ENCODE measurements at regions not wholly inside any gene's neighbourhood (a gene's known extent, or its start where the extent isn't known, plus 50 kb on each side); places are given as distances from the start of the nearest gene placed in this dataset.

GRCh38 chr10:3893901-3894563 lies 109.0 kb upstream of the KLF6 start:
- Mint-ChIP-seq H3K4me3 (ENCODE audit: unreplicated experiment) (no peak overlapping the region), H3K4me1 (ENCODE audit: unreplicated experiment) (peaks cover 71% of the 10 kb centered on the region), H3K27ac (ENCODE audit: unreplicated experiment) (peak overlapping the region; percentile 86), H3K36me3 (ENCODE audit: unreplicated experiment) (no peaks in the 10 kb centered on the region), H3K9me3 (ENCODE audit: unreplicated experiment) (no peaks in the 10 kb centered on the region), H3K27me3 (ENCODE audit: unreplicated experiment) (no peaks in the 10 kb centered on the region)
- TF ChIP-seq CTCF (IDR thresholded peaks at IDR 0.05): no peak
- DNase-seq (ENCODE audit: extremely low spot score, unreplicated experiment): no peak

GRCh38 chr10:3892440-3893425 lies 107.7 kb upstream of the KLF6 start:
- Mint-ChIP-seq H3K4me3 (ENCODE audit: unreplicated experiment) (no peak overlapping the region), H3K27ac (ENCODE audit: unreplicated experiment) (peak overlapping the region; percentile 74), H3K27me3 (ENCODE audit: unreplicated experiment) (no peaks in the 10 kb centered on the region), H3K36me3 (ENCODE audit: unreplicated experiment) (no peaks in the 10 kb centered on the region), H3K9me3 (ENCODE audit: unreplicated experiment) (no peaks in the 10 kb centered on the region), H3K4me1 (ENCODE audit: unreplicated experiment) (peaks cover 76% of the 10 kb centered on the region)
- DNase-seq (ENCODE audit: extremely low spot score, unreplicated experiment): no peak
- TF ChIP-seq CTCF (IDR thresholded peaks at IDR 0.05): no peak

- no peak for DNase-seq (ENCODE audit: extremely low spot score, unreplicated experiment)
- peaks cover 76% of the 10 kb centered on the region for H3K4me1 Mint-ChIP-seq (ENCODE audit: unreplicated experiment)
- H3K4me3 Mint-ChIP-seq (ENCODE audit: unreplicated experiment): no peak overlapping the region
- peak overlapping the region; percentile 31 for H3K27ac Mint-ChIP-seq (ENCODE audit: unreplicated experiment)
- H3K36me3 Mint-ChIP-seq (ENCODE audit: unreplicated experiment): no peaks in the 10 kb centered on the region
- TF ChIP-seq CTCF (IDR thresholded peaks at IDR 0.05): no peak
- no peaks in the 10 kb centered on the region for H3K9me3 Mint-ChIP-seq (ENCODE audit: unreplicated experiment)
- H3K27me3 Mint-ChIP-seq (ENCODE audit: unreplicated experiment): no peaks in the 10 kb centered on the region
Observed at GRCh38 chr10:3891396-3891795, 106.4 kb upstream of the KLF6 start.

- Mint-ChIP-seq H3K27ac (ENCODE audit: unreplicated experiment) (no peak overlapping the region), H3K27me3 (ENCODE audit: unreplicated experiment) (no peaks in the 10 kb centered on the region), H3K9me3 (ENCODE audit: unreplicated experiment) (no peaks in the 10 kb centered on the region), H3K4me1 (ENCODE audit: unreplicated experiment) (peaks cover 77% of the 10 kb centered on the region), H3K4me3 (ENCODE audit: unreplicated experiment) (no peak overlapping the region), H3K36me3 (ENCODE audit: unreplicated experiment) (no peaks in the 10 kb centered on the region)
- TF ChIP-seq CTCF (IDR thresholded peaks at IDR 0.05): no peak
- no peak for DNase-seq (ENCODE audit: extremely low spot score, unreplicated experiment)
Observed at GRCh38 chr10:3890602-3891352, 105.8 kb upstream of the KLF6 start.

Data from osteocyte (in vitro differentiated cells).